Keratinocyte (primary cell): ENCODE measurements at regions not wholly inside any gene's neighbourhood (a gene's known extent, or its start where the extent isn't known, plus 50 kb on each side); places are given as distances from the start of the nearest gene placed in this dataset.

Source experiments
- DNase-seq: peaks from one replicate; pipeline ENCODE4 v3.0.0-alpha.2; 2011; ENCODE audit warnings: low read depth, missing footprints, low spot score
- FAIRE-seq: peaks from 2 replicates; lab custom pipeline; 2011; peaks lifted over from hg19 to GRCh38; lab: Jason Lieb, UNC
- H2AFZ ChIP-seq: 2 replicates; pipeline ENCODE4 v1.6.0; 2012; ENCODE audit warnings: low read length, control low read depth, inconsistent platforms; ENCODE audit not compliant: control insufficient read depth
- H3K27ac ChIP-seq: 2 replicates; pipeline ENCODE4 v1.5.1; 2011; ENCODE audit warnings: low read length; ENCODE audit not compliant: control insufficient read depth, insufficient read depth
- H3K27me3 ChIP-seq: 3 replicates; pipeline ENCODE4 v1.6.0; 2011; ENCODE audit warnings: low read length; ENCODE audit not compliant: control insufficient read depth, insufficient read depth; ENCODE audit errors: extremely low read depth
- H3K36me3 ChIP-seq, 2 experiments: 2 replicates in 1 of 2; 3 replicates in 1 of 2; pipeline ENCODE4 v1.5.1; 2011; ENCODE audit warnings: low read length in 2 of 2, mild to moderate bottlenecking in 1 of 2; ENCODE audit not compliant: control insufficient read depth in 2 of 2, insufficient read depth in 2 of 2; ENCODE audit errors: extremely low read depth in 1 of 2
- H3K4me1 ChIP-seq: 3 replicates; pipeline ENCODE4 v1.5.1; 2011; ENCODE audit warnings: low read length; ENCODE audit not compliant: control insufficient read depth, insufficient read depth; ENCODE audit errors: extremely low read depth
- H3K4me2 ChIP-seq: 3 replicates; pipeline ENCODE4 v1.6.0; 2011; ENCODE audit warnings: low read depth, low read length; ENCODE audit not compliant: control insufficient read depth, insufficient read depth; ENCODE audit errors: extremely low read depth
- H3K4me3 ChIP-seq, 3 experiments: fragments of 200-600 bp in 1 of 3; sonication (generic) in 1 of 3; 2 replicates in 2 of 3; 3 replicates in 1 of 3; pipeline ENCODE4 v1.5.1; 2011 to 2016; ENCODE audit warnings: low read length in 3 of 3, mild to moderate bottlenecking in 3 of 3, control low read depth in 2 of 3, inconsistent platforms in 1 of 3, low read depth in 1 of 3, mixed read lengths in 1 of 3, mixed run types in 1 of 3, moderate library complexity in 1 of 3; ENCODE audit not compliant: control insufficient read depth in 2 of 3, insufficient read depth in 2 of 3; ENCODE audit errors: extremely low read depth in 1 of 3
- H3K79me2 ChIP-seq: 2 replicates; pipeline ENCODE4 v1.6.0; 2012; ENCODE audit warnings: low read length; ENCODE audit not compliant: control insufficient read depth, insufficient read depth
- H3K9ac ChIP-seq: 3 replicates; pipeline ENCODE4 v1.6.0; 2011; ENCODE audit warnings: low read length; ENCODE audit not compliant: control insufficient read depth, insufficient read depth; ENCODE audit errors: extremely low read depth
- H3K9me1 ChIP-seq: 3 replicates; pipeline ENCODE4 v1.6.0; 2011; ENCODE audit warnings: low read length; ENCODE audit not compliant: control insufficient read depth, insufficient read depth; ENCODE audit errors: extremely low read depth
- H3K9me3 ChIP-seq: 2 replicates; pipeline ENCODE4 v1.5.1; 2012; ENCODE audit warnings: low read depth, low read length; ENCODE audit not compliant: control insufficient read depth
- H4K20me1 ChIP-seq: 3 replicates; pipeline ENCODE4 v1.6.0; 2011; ENCODE audit warnings: low read length; ENCODE audit not compliant: control insufficient read depth, insufficient read depth; ENCODE audit errors: extremely low read depth
- CTCF ChIP-seq, 3 experiments: IDR thresholded peaks in 1 of 3; conservative IDR thresholded peaks in 1 of 3; optimal IDR thresholded peaks in 1 of 3; 2 replicates in 2 of 3; 3 replicates in 1 of 3; pipeline versions ENCODE3 to v1.5.1; 2011; ENCODE audit warnings: low read length in 3 of 3, mild to moderate bottlenecking in 3 of 3, moderate library complexity in 2 of 3, control low read depth in 1 of 3, inconsistent platforms in 1 of 3; ENCODE audit not compliant: insufficient read depth in 2 of 3; ENCODE audit errors: extremely low read depth in 1 of 3
- EZH2 ChIP-seq: IDR thresholded peaks from one replicate; pipeline ENCODE4 v1.6.1; 2012; ENCODE audit warnings: inconsistent platforms, mild to moderate bottlenecking, low read length, moderate library complexity
- dilution Hi-C: fragments of 300-500 bp; cut with MboI; formaldehyde crosslinking; loops from one replicate; pipeline ENCODE4 v1.7.0; 2020; ENCODE audit warnings: low sequenced_read_pairs; ENCODE audit not compliant: extremely low pct_ligation_motif_present

GRCh38 chr9:78783743-78784142 lies 486.8 kb downstream of the PSAT1 start:
- Histone ChIP-seq H3K9me1 (no peaks in the 10 kb centered on the region), H3K4me3 (no peak overlapping the region), H3K9me3 (no peaks in the 10 kb centered on the region), H3K36me3 (no peaks in the 10 kb centered on the region), H3K27me3 (no peaks in the 10 kb centered on the region), H4K20me1 (no peaks in the 10 kb centered on the region), H2AFZ (no peak overlapping the region), H3K79me2 (no peaks in the 10 kb centered on the region), H3K27ac (no peak overlapping the region), H3K4me2 (no peak overlapping the region), H3K4me1 (no peaks in the 10 kb centered on the region), H3K9ac (no peak overlapping the region)
- TF ChIP-seq EZH2, result no peak
- TF ChIP-seq CTCF (optimal IDR thresholded peaks at IDR 0.05 in 1 of 3, IDR thresholded peaks at IDR 0.05 in 1 of 3, conservative IDR thresholded peaks at IDR 0.05 in 1 of 3; ENCODE audit: extremely low read depth in 1 of 3, insufficient read depth in 2 of 3, low read length in 3 of 3), result peak; percentile 32 to 51 (median 44)
- FAIRE-seq (no peak), DNase-seq (no peak)
- dilution Hi-C loops, result no loop called here

- dilution Hi-C loops, result no loop called here
- Histone ChIP-seq H3K36me3 (no peaks in the 10 kb centered on the region), H3K4me3 (no peak overlapping the region), H3K9me3 (no peaks in the 10 kb centered on the region), H3K4me2 (no peak overlapping the region), H2AFZ (no peak overlapping the region), H3K79me2 (no peaks in the 10 kb centered on the region), H4K20me1 (no peaks in the 10 kb centered on the region), H3K4me1 (no peaks in the 10 kb centered on the region), H3K9ac (no peak overlapping the region), H3K27ac (no peak overlapping the region), H3K27me3 (no peaks in the 10 kb centered on the region), H3K9me1 (no peaks in the 10 kb centered on the region)
- DNase-seq (no peak), FAIRE-seq (no peak)
- TF ChIP-seq CTCF (optimal IDR thresholded peaks at IDR 0.05 in 1 of 3, IDR thresholded peaks at IDR 0.05 in 1 of 3, conservative IDR thresholded peaks at IDR 0.05 in 1 of 3; ENCODE audit: extremely low read depth in 1 of 3, insufficient read depth in 2 of 3, low read length in 3 of 3), result no peak
- TF ChIP-seq EZH2, result no peak
Observed at GRCh38 chr9:78786794-78787193, 489.9 kb downstream of the PSAT1 start.
